ENCODE measurements at regions not wholly inside any gene's neighbourhood (a gene's known extent, or its start where the extent isn't known, plus 50 kb on each side); places are given as distances from the start of the nearest gene placed in this dataset.

DNA sequence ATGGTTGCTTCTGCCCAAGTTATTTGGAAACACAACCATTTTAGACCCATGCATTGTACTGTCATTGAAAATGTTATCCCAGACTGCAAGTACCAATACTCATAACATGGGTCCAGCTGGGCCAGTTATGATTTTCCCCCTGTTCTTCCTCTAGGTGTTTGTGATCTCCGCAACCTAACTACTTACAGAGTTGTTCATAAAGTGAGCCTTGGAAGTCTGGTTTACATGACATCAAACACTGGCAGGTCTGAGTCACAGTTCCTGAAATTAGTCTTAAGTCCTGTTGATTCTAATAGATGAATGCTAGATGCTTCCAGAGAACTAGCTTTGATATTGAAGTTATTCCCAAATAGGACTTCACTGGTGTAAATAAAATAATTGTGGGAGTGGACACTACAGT, 487.0 kb downstream of the MED13L start:
- 100% methylated on average over 1 of the region's 1 CpG; no CpG with 5 or more reads in 1 of the 2 experiments for WGBS, 2 experiments (ENCODE audit: extremely low coverage in 1 of 2, insufficient coverage in 1 of 2, insufficient read length in 1 of 2, insufficient replicate concordance in 2 of 2, low coverage in 1 of 2, low lambda C conversion rate in 2 of 2, missing lambda C conversion rate in 1 of 2)
- POLR2A ChIA-PET (ENCODE audit: partially characterized antibody) = no interaction called here
- no peak for FAIRE-seq
- no peak for TF ChIP-seq KDM4A (IDR thresholded peaks at IDR 0.05; ENCODE audit: low read depth, low read length, severe bottlenecking)
- no peak for TF ChIP-seq CBX8 (IDR thresholded peaks at IDR 0.05; ENCODE audit: borderline replicate concordance, low read depth, low read length)
- no peak for TF ChIP-seq RAD21 (IDR thresholded peaks at IDR 0.05 in 1 of 2, conservative IDR thresholded peaks at IDR 0.05 in 1 of 2; ENCODE audit: low read depth in 2 of 2, low read length in 2 of 2)
- TF ChIP-seq GTF2F1 (IDR thresholded peaks at IDR 0.05; ENCODE audit: borderline replicate concordance, low read depth, low read length) = no peak
- TF ChIP-seq CREB1 (IDR thresholded peaks at IDR 0.05) = no peak
- TF ChIP-seq SRF (IDR thresholded peaks at IDR 0.05; ENCODE audit: low read depth, low read length) = no peak
- no peak for TF ChIP-seq YY1 (IDR thresholded peaks at IDR 0.05; ENCODE audit: low read depth, low read length)
- no peak for TF ChIP-seq PHF8 (conservative IDR thresholded peaks at IDR 0.05; ENCODE audit: low read depth, low read length)
- no peak for TF ChIP-seq EP300 (IDR thresholded peaks at IDR 0.05; ENCODE audit: borderline replicate concordance in 1 of 2, low read depth in 2 of 2, low read length in 2 of 2)
- no peak for TF ChIP-seq HDAC2 (IDR thresholded peaks at IDR 0.05; ENCODE audit: borderline replicate concordance in 1 of 2, low read depth in 2 of 2, low read length in 2 of 2)
- no peak for TF ChIP-seq JUND (IDR thresholded peaks at IDR 0.05; ENCODE audit: low read length)
- no peak for TF ChIP-seq SAP30 (IDR thresholded peaks at IDR 0.05; ENCODE audit: insufficient read depth, insufficient replicate concordance, low read length)
- no peak for TF ChIP-seq CTBP2 (IDR thresholded peaks at IDR 0.05; ENCODE audit: borderline replicate concordance, insufficient read depth, insufficient read length, low read length)
- no peak for TF ChIP-seq SIN3A (conservative IDR thresholded peaks at IDR 0.05 in 1 of 2, IDR thresholded peaks at IDR 0.05 in 1 of 2; ENCODE audit: low read depth in 1 of 2, low read length in 2 of 2)

More for the DNA sequence above, 487.0 kb downstream of the MED13L start:
- CTCF ChIA-PET (ENCODE audit: partially characterized antibody) = interaction anchor here (0.8 to 1.6 kb wide), 3 partner anchors 76 to 1128 kb away, joined by 3 to 5 read pairs (median 4); no protein-coding TSS in a partner anchor
- Histone ChIP-seq H3K79me1 (ENCODE audit: low read depth, low read length) (no peaks in the 10 kb centered on the region), H3K9me3 (ENCODE audit: insufficient read depth in 2 of 2, low read depth in 1 of 2, low read length in 1 of 2) (no peaks in the 10 kb centered on the region), H2BK15ac (ENCODE audit: low read length) (no peak overlapping the region), H3K4me1 (replicated peaks in 1 of 4; ENCODE audit: control insufficient read depth in 3 of 4, insufficient read depth in 4 of 4, low read length in 3 of 4) (no peaks in the 10 kb centered on the region), H2AFZ (ENCODE audit: low read length) (no peak overlapping the region), H2BK120ac (replicated peaks; ENCODE audit: low read depth, low read length) (no peak overlapping the region), H3K56ac (replicated peaks; ENCODE audit: insufficient read length, low read depth, low read length) (no peak overlapping the region), H4K8ac (ENCODE audit: extremely low read depth, insufficient read depth, low read length) (no peak overlapping the region), H3K9ac (replicated peaks in 1 of 4; ENCODE audit: extremely low read depth in 1 of 4, low read depth in 3 of 4, low read length in 3 of 4) (no peak overlapping the region), H3K27ac (ENCODE audit: low read depth, low read length) (no peak overlapping the region), H4K5ac (ENCODE audit: insufficient read length, low read depth, low read length) (no peak overlapping the region), H3K23ac (ENCODE audit: insufficient read length) (no peak overlapping the region), H3K27me3 (replicated peaks in 1 of 4; ENCODE audit: control insufficient read depth in 3 of 4, extremely low read depth in 1 of 4, insufficient read depth in 3 of 4, low read length in 3 of 4) (no peaks in the 10 kb centered on the region), H3K79me2 (ENCODE audit: control insufficient read depth in 1 of 2, insufficient read depth in 2 of 2, low read length in 2 of 2) (no peaks in the 10 kb centered on the region), H2BK12ac (ENCODE audit: low read depth, low read length) (no peak overlapping the region), H3K4me2 (ENCODE audit: insufficient read depth in 1 of 2, low read depth in 2 of 2, low read length in 2 of 2) (no peak overlapping the region), H3K14ac (ENCODE audit: insufficient read length) (no peak overlapping the region), H2BK5ac (ENCODE audit: low read depth, low read length) (no peak overlapping the region), H2BK20ac (ENCODE audit: low read length) (no peak overlapping the region), H3K36me3 (ENCODE audit: control insufficient read depth in 2 of 4, insufficient read depth in 4 of 4, low read length in 3 of 4) (no peaks in the 10 kb centered on the region), H3K23me2 (ENCODE audit: low read depth, low read length) (no peaks in the 10 kb centered on the region), H4K91ac (replicated peaks; ENCODE audit: insufficient read length, low read length) (no peak overlapping the region), H2AK5ac (ENCODE audit: low read depth, low read length) (no peak overlapping the region), H3K4me3 (ENCODE audit: extremely low read depth in 1 of 4, insufficient read depth in 2 of 4, low read depth in 3 of 4, low read length in 4 of 4) (no peak overlapping the region), H4K20me1 (replicated peaks in 1 of 2; ENCODE audit: control insufficient read depth in 1 of 2, insufficient read depth in 2 of 2, low read length in 2 of 2) (no peaks in the 10 kb centered on the region), H3K4ac (replicated peaks; ENCODE audit: insufficient read length, low read depth, low read length) (no peak overlapping the region), H3K18ac (ENCODE audit: extremely low read depth, low read length) (no peak overlapping the region)
- no peak for DNase-seq (ENCODE audit: low read depth in 1 of 2, low spot score in 2 of 2)

All from H1 (cell line).